Glomerular visceral epithelial cell (primary cell): ENCODE measurements at regions not wholly inside any gene's neighbourhood (a gene's known extent, or its start where the extent isn't known, plus 50 kb on each side); places are given as distances from the start of the nearest gene placed in this dataset.
A peak's percentile ranks its signal among the peaks of the same experiment; 100 is the strongest.
"Not testable (repeated sequence)": the region's sequence is repeated elsewhere in the genome, so short reads cannot be mapped to it uniquely, and the experiment has no call there.

ENCODE experiments used
- DNase-seq: peaks from one replicate; pipeline ENCODE4 v3.0.0-alpha.2; 2016; ENCODE audit errors: extremely low spot score

DNA sequence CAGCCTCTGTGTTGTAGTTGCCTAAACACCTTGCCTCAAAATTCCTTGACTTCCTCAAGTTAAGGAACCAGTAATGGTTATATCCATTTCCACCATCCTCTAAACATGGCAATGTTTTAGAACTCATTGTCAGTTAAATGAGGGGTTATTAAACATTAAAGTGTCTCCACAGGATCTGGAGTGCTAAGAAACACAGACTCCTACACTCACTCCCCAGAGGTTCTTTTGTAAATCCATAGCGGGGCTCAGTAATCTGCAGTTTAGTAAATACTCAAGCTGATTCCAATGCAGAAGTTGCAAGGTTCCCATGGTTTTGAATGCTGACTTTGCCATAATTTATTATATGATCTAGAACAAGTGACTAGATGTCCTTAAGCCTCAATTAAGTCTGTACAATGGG, 245.5 kb downstream of the GPAT3 start:
- DNase-seq, result no peak

DNA sequence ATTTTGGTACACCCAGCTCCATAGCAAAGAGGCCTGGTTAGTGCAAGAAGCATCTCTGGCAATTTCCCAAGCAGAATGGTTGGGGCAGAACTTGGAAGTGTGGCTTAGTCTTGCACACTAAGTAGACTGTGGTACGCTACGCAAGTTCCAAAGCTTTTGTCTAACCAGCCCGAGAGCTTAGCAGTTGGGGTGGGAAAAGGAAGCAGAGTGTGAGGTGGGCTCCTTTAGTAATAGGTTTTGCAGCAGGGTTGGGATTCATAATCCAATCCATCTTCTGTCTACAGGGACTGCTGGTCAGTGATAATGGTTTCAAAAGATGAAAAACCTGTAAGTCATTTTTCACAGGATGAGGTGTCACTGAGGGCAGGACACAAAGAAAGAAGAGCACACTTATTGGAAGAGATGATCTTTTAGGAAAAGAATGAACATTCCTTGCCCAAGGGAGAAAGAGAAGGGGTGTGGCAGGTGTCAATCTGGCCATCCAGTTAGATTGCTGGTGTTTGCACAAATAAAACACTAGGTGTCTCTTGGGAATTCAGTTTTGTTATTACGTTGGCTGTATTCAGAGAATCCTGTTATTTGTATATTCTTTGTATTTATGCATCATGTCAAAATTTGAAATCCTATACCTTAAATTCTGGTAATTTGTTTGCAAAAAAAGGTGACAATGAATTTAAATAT, 244.3 kb downstream of the GPAT3 start:
- DNase-seq, result no peak

GRCh38 chr4:83779103-83780052, 243.5 kb downstream of the GPAT3 start:
- DNase-seq, result no peak

- DNase-seq, result no peak
These were observed 236.8 kb downstream of the GPAT3 start for GRCh38 chr4:83772685-83773084.

- DNase-seq, result peak; percentile 77
These were observed 235.3 kb downstream of the GPAT3 start for GRCh38 chr4:83771113-83771705.

- no peak for DNase-seq
These were observed 232.2 kb downstream of the GPAT3 start for GRCh38 chr4:83768146-83768545.

DNA sequence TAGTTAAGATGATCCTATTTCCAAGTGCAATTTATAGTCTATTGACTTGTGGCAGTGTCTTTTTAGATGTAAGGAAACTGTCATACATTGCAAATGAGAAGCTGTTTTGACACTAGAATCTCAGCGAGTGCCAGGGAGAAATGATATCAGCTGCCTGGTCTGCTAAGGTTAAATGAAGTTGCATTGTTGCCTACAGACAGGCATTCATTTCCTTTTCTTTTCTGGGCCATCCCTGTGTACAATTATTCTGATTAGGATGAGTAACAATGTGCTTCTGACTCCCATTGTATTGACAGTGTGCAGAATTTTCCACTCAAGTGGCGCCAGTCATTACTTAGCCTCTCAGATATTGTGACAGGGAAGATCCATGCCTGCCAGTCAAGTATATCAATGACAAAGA, 231.2 kb downstream of the GPAT3 start:
- DNase-seq, result no peak

GRCh38 chr4:83759611-83760010, 223.7 kb downstream of the GPAT3 start:
- DNase-seq, result no peak

DNA sequence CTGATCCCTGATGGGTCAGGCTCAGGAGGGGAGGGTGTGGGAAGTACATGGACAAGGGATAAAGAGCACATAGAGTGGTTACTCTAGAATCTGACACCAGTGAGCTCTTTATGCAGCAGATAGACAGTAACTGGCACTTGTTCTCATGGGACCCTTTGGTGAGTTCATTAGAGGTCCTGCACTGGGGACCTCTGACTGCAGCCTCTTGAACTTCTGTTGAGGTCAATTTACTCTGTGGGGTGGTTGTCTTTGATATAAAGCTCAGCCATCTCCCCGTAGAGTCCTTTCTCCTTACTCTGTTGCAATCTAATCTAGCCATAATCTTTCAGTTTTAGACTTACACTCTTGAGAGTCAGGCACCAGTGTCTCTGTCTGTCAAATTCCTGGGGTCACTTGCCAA, 222.4 kb downstream of the GPAT3 start:
- DNase-seq, result no peak

DNA sequence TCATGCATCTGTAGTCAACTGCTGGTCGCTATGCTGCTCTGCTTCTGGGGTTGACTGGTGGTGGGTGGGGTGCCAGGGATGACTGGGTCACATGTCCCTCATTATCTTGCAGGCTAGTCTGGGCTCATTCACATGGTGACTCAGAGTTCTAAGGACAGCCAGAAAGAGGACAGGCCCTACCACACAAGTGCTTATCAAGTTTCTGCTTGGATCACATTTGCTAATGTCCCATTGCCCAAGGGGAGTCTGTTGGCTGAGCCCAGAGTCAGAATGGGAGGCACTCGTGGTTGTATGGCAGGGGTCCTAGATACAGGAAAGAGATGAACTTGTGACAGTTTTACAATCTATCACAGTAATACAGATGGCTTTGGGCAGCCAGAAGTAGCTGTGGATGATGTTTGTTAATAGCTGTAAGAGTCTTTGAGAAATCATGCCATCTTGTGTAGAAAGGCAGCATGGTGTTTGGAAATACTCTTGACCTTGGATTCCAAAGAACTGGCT, 221.3 kb downstream of the GPAT3 start:
- no peak for DNase-seq

DNA sequence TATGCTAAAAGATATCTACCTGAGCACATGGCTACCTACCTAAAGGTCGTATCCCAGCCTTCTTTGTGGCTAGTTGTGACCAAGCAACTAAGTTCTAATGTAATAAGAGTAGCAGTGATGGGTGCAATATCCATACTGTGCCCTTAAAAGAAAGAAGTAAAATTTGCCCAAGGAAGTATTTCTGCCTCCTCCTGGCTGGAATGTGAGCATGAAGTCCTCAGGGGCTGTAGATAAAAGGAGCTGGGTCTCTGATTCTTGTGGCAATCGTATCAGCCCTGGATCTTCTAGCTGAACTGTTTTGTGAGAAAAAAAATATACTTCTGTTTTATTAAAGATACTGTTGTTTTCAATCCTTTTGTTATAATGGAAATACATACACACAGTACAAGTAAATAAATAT, 217.4 kb downstream of the GPAT3 start:
- no peak for DNase-seq

- no peak for DNase-seq
These were observed 215.5 kb downstream of the GPAT3 start for GRCh38 chr4:83751336-83751949.

DNA sequence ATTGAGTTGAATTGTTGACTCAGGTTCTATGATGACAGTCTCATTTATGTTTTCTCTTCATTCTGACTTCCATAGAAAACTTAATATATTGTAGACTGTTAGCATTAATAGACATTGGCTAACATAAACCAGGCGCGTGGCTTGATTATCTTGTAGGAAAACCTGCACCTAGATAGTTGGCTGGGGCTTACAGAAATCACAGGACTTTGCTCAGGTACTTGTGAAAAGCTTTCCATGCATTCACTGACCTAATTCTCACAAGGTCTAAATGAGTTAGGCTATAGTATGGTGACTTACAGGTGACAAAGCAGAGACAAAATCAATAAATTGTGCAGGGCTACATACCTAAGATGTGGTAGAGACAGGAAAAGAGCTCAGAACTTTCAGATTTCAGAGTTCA, 212.8 kb downstream of the GPAT3 start:
- no peak for DNase-seq

DNA sequence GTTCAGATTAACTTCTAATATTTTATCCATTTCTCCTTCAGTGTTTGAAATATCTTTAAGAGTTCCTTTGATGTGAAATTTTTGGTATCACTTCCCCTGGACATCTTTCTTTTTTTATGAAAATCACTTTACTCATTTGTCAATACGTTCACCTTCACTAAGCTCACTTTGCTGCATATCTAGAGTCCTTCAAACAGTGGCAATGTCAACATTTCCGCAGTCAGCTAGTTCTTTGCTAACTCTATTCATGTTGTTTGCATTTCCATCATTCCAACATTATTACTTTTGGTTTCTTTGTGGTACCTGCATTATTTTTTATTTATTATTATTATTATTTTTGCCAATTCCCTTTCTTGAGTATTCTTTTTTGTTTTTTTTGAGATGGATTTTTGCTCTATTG, 203.0 kb downstream of the GPAT3 start:
- DNase-seq, result no peak

- no peak for DNase-seq
These were observed 198.7 kb downstream of the GPAT3 start for GRCh38 chr4:83734576-83734975.

- no peak for DNase-seq
These were observed 196.3 kb downstream of the GPAT3 start for GRCh38 chr4:83732114-83732635.

- no peak for DNase-seq
These were observed 195.7 kb downstream of the GPAT3 start for GRCh38 chr4:83731609-83732008.

- not testable (repeated sequence) for DNase-seq
These were observed 195.1 kb downstream of the GPAT3 start for GRCh38 chr4:83730958-83731357.

DNA sequence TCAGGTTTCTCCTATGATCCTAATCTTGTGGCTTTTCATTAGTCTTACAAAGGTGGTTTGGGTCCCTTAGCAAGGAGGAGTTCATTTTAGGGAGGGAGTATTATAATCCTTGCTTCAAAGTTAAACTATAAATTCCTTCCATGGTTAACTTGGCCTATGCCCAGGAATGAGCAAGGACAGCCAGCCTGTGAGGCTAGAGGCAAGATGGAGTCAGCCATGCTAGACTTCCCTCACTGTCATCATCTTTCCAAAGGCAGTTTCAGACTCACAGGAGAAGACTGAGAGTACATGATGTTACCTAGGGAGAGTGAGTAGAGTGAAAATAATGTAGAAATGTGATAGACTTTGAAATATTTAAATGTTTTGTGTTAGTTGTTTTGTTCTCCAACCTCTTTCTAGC, 192.3 kb downstream of the GPAT3 start:
- no peak for DNase-seq

GRCh38 chr4:83725336-83726085, 189.6 kb downstream of the GPAT3 start:
- no peak for DNase-seq
